Right atrium auricular region (tissue), 2 donors: ENCODE measurements at regions not wholly inside any gene's neighbourhood (a gene's known extent, or its start where the extent isn't known, plus 50 kb on each side); places are given as distances from the start of the nearest gene placed in this dataset.
"Not testable (repeated sequence)": the region's sequence is repeated elsewhere in the genome, so short reads cannot be mapped to it uniquely, and the experiment has no call there.

ENCODE experiments used
- DNase-seq: peaks from one replicate; pipeline ENCODE4 v3.0.0-alpha.2; 2019; ENCODE audit warnings: low spot score
- H3K27ac ChIP-seq, 2 donors: fragments of 200-600 bp; sonication (generic); 1 replicate in 1 of 2; 2 replicates in 1 of 2; pipeline ENCODE4 v1.5.1; 2016 to 2019
- H3K27me3 ChIP-seq, 2 donors: fragments of 200-600 bp; sonication (generic); one replicate each; pipeline versions ENCODE4 v1.5.1 to v1.6.0; 2017 to 2019
- H3K36me3 ChIP-seq: fragments of 200-600 bp; sonication (generic); one replicate; pipeline ENCODE4 v1.5.1; 2016
- H3K4me1 ChIP-seq, 2 donors: fragments of 200-600 bp; sonication (generic); one replicate each; pipeline versions ENCODE4 v1.5.1 to v1.6.0; 2017 to 2019
- H3K4me3 ChIP-seq, 2 donors: fragments of 200-600 bp; sonication (generic); 1 replicate in 1 of 2; 2 replicates in 1 of 2; pipeline ENCODE4 v1.5.1; 2017 to 2019; ENCODE audit warnings: mild to moderate bottlenecking in 1 of 2, moderate library complexity in 1 of 2
- H3K9me3 ChIP-seq, 2 donors: fragments of 200-600 bp; sonication (generic); one replicate each; pipeline ENCODE4 v1.5.1; 2019
- TF ChIP-seq, protein P1 (sequence below), 2 donors: fragments of 200-600 bp; sonication (generic); IDR thresholded peaks; one replicate each; pipeline ENCODE4 v1.5.1; 2019; ENCODE audit warnings: antibody characterized with exemption in 2 of 2

DNA sequence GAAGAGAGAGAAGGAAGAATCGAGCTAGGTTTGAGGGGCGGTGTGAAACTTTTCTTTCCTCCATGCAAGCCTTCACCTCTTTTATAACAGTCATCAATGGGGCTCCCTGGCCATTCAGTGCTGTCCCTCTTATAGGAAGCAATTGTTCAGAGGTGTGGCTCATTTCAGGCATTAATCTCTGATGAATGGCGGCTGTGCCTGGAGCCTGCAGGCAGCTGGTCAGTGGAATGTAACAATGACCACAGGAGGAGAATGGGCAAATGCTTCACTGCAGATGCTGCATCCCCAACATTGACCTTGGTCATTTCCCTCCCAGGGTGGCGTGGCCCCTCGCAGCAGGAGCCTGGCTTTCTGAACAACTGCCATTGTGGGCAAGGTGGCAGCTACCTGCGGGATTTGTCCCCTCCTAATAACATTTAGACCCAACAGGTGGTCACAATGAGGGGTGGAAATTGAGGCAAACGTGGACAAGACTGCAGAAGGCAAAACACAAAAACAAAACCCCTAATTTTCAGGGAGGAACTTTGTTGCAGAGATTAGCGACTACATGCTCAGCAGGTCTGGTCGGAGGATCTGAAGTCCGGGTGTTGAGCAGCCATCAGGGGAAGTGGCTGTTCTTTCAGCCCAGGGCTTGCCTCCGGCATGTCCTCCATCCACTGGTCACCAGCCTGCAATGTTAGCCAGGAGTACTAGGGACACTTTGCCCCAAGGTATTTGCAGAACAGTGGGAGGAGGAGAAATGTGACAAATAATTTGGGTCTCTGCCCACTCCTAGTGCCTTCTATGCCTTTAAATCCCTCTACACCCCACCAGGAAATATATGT lies 97.3 kb upstream of the PAXBP1 start:
- Histone ChIP-seq H3K27ac (no peak overlapping the region), H3K27me3 (no peaks in the 10 kb centered on the region), H3K9me3 (no peaks in the 10 kb centered on the region), H3K36me3 (no peaks in the 10 kb centered on the region), H3K4me3 (no peak overlapping the region), H3K4me1 (no peaks in the 10 kb centered on the region)
- DNase-seq: no peak
- TF ChIP-seq, protein P1, sequence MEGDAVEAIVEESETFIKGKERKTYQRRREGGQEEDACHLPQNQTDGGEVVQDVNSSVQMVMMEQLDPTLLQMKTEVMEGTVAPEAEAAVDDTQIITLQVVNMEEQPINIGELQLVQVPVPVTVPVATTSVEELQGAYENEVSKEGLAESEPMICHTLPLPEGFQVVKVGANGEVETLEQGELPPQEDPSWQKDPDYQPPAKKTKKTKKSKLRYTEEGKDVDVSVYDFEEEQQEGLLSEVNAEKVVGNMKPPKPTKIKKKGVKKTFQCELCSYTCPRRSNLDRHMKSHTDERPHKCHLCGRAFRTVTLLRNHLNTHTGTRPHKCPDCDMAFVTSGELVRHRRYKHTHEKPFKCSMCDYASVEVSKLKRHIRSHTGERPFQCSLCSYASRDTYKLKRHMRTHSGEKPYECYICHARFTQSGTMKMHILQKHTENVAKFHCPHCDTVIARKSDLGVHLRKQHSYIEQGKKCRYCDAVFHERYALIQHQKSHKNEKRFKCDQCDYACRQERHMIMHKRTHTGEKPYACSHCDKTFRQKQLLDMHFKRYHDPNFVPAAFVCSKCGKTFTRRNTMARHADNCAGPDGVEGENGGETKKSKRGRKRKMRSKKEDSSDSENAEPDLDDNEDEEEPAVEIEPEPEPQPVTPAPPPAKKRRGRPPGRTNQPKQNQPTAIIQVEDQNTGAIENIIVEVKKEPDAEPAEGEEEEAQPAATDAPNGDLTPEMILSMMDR (IDR thresholded peaks at IDR 0.05): no peak

DNA sequence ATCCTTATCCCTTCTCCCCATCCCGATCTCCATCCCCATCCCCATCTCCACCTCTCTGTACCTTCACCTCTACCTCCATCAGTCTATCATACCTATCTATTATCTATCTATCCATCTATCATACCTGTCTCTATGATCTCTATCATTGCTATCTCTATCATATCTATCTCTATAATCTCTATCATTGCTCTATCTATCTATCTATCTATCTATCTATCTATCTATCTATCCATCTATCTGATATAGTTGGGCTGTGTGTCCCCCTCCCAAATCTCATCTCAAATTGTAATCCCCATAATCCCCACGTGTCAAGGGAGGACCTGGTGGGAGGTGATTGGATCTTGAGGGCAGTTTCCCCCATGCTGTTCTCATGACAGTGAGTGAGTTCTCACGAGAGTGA lies 97.9 kb upstream of the PAXBP1 start:
- Histone ChIP-seq H3K9me3 (no peaks in the 10 kb centered on the region), H3K36me3 (no peaks in the 10 kb centered on the region), H3K27ac (no peak overlapping the region), H3K4me3 (no peak overlapping the region), H3K4me1 (no peaks in the 10 kb centered on the region), H3K27me3 (no peaks in the 10 kb centered on the region)
- TF ChIP-seq, protein P1 (IDR thresholded peaks at IDR 0.05): no peak
- DNase-seq: no peak

DNA sequence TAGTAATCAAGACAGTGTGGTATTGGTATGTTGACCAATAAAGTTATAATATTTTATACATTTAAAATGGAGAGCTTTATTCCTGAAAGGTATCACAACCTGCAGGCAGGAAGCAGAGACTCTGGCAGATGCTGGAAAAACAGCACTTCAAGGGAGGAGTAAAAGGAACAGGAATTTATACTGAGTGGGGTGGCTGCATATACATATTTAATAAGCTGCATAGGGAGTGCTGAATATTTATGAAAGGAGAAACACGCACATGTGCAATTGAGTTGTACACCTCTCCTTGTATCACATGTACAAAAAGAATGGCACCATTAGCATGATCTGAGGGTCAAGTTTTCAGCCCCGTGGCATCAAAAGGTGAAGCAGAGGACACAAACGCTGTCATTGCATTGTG lies 104.9 kb upstream of the PAXBP1 start:
- Histone ChIP-seq H3K4me1 (no peaks in the 10 kb centered on the region), H3K36me3 (no peaks in the 10 kb centered on the region), H3K4me3 (no peak overlapping the region), H3K27me3 (no peaks in the 10 kb centered on the region), H3K27ac (no peak overlapping the region), H3K9me3 (no peaks in the 10 kb centered on the region)
- TF ChIP-seq, protein P1 (IDR thresholded peaks at IDR 0.05): no peak
- no peak for DNase-seq

DNA sequence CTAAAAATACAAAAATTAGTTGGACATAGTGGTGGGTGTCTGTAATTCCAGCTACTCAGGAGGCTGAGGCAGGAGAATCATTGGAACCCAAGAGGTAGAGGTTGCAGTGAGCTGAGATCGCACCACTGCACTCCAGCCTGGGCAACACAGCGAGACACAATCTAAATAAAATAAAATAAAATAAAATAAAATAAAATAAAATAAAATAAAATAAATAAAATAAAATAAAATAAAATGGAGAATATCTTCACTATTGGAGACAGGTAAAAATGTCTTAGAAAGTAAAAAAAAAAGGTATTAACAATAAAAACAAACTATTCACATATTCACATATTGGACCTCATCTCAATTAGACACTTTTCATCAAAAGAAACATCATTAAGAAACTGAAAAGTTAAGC lies 106.3 kb upstream of the PAXBP1 start:
- not testable (repeated sequence) for H3K36me3 ChIP-seq, H3K9me3 ChIP-seq, H3K27ac ChIP-seq, DNase-seq, H3K4me3 ChIP-seq, H3K27me3 ChIP-seq, H3K4me1 ChIP-seq

DNA sequence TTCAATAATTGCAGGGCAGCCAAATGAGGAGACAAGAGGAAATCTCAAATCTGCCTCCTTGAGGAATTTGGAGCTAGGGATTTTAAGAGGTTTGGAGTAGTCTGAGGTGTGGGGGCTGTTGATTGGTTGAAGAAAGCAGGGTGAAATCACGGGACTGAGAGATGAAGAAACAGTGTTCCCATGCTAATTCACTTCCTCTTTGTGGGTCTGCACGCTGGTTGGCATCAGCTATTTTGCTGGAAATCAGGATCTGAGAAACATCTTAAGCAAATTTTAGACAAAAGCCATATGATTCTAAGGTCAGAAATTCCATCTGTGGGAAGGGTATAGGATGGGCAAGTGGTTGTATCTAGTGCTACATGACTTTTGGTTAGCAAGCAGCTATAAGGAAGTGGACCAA lies 107.1 kb upstream of the PAXBP1 start:
- Histone ChIP-seq H3K4me1 (no peaks in the 10 kb centered on the region), H3K36me3 (no peaks in the 10 kb centered on the region), H3K9me3 (no peaks in the 10 kb centered on the region), H3K27me3 (no peaks in the 10 kb centered on the region), H3K27ac (no peak overlapping the region), H3K4me3 (no peak overlapping the region)
- DNase-seq: no peak
- TF ChIP-seq, protein P1 (IDR thresholded peaks at IDR 0.05): no peak

DNA sequence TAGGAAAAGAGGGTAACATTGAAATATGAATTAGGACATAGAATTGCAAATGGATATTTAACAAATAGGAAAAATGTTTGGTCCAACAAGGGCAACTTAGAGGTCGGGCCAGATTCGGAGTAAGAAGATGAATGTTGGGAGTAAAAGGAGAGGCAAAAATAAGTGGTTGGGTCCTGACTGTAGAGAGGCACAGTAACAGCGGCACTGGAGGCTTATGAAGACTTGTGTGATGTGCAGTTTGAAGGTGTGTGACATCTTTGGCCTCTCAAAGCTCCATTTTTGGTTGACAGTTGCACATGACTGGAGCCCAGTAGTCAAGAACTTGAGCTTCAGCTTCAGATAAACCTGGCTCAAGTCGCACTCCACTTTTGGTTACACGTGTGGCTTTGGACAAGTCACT lies 109.9 kb upstream of the PAXBP1 start:
- Histone ChIP-seq H3K27me3 (no peaks in the 10 kb centered on the region), H3K9me3 (no peaks in the 10 kb centered on the region), H3K27ac (no peak overlapping the region), H3K4me1 (no peaks in the 10 kb centered on the region), H3K4me3 (no peak overlapping the region), H3K36me3 (no peaks in the 10 kb centered on the region)
- TF ChIP-seq, protein P1 (IDR thresholded peaks at IDR 0.05): no peak
- no peak for DNase-seq
